H9 (cell line): ENCODE measurements at regions not wholly inside any gene's neighbourhood (a gene's known extent, or its start where the extent isn't known, plus 50 kb on each side); places are given as distances from the start of the nearest gene placed in this dataset.

ENCODE experiments used
- DNase-seq: peaks from one replicate; pipeline ENCODE4 v3.0.0-alpha.2; 2017
- H2AFZ ChIP-seq: one replicate; pipeline ENCODE4 v1.6.1; 2013; ENCODE audit warnings: mild to moderate bottlenecking, low read length, control low read depth, moderate library complexity
- H2AK5ac ChIP-seq: 2 replicates; pipeline ENCODE4 v1.6.1; 2013; ENCODE audit warnings: low read length, control low read depth, mixed read lengths; ENCODE audit not compliant: insufficient read length
- H2BK120ac ChIP-seq: one replicate; pipeline ENCODE4 v1.6.1; 2013; ENCODE audit warnings: low read depth, mild to moderate bottlenecking, low read length, control low read depth, inconsistent platforms; ENCODE audit not compliant: poor library complexity, severe bottlenecking
- H2BK12ac ChIP-seq: 2 replicates; pipeline ENCODE4 v1.6.1; 2013; ENCODE audit warnings: low read length, control low read depth, mixed read lengths, low read depth; ENCODE audit not compliant: insufficient read length
- H2BK15ac ChIP-seq: 2 replicates; pipeline ENCODE4 v1.6.1; 2013; ENCODE audit warnings: low read depth, low read length, control low read depth
- H2BK20ac ChIP-seq: one replicate; pipeline ENCODE4 v1.6.1; 2013; ENCODE audit warnings: low read depth, mild to moderate bottlenecking, low read length, control low read depth, inconsistent platforms; ENCODE audit not compliant: poor library complexity, severe bottlenecking
- H2BK5ac ChIP-seq: 2 replicates; pipeline ENCODE4 v1.6.1; 2013; ENCODE audit warnings: low read length, control low read depth, mixed read lengths; ENCODE audit not compliant: insufficient read length
- H3K14ac ChIP-seq: 2 replicates; pipeline ENCODE4 v1.6.1; 2013; ENCODE audit warnings: low read length, control low read depth; ENCODE audit not compliant: insufficient read depth
- H3K18ac ChIP-seq: 2 replicates; pipeline ENCODE4 v1.6.1; 2013; ENCODE audit warnings: low read depth, mild to moderate bottlenecking, mixed read lengths, low read length, control low read depth; ENCODE audit not compliant: insufficient read length
- H3K23ac ChIP-seq: 2 replicates; pipeline ENCODE4 v1.6.1; 2013; ENCODE audit warnings: low read length, control low read depth, mixed read lengths, low read depth; ENCODE audit not compliant: insufficient read length
- H3K23me2 ChIP-seq: 2 replicates; pipeline ENCODE4 v1.6.1; 2013; ENCODE audit warnings: low read depth, mild to moderate bottlenecking, mixed read lengths, low read length, control low read depth; ENCODE audit not compliant: insufficient read length, poor library complexity, severe bottlenecking
- H3K27ac ChIP-seq: 2 replicates; pipeline ENCODE4 v1.5.1; 2013; ENCODE audit warnings: low read length, control low read depth, mixed read lengths, low read depth; ENCODE audit not compliant: insufficient read length
- H3K27me3 ChIP-seq: 2 replicates; pipeline ENCODE4 v1.6.1; 2013; ENCODE audit warnings: low read length, control low read depth, inconsistent platforms; ENCODE audit not compliant: insufficient read depth
- H3K4ac ChIP-seq: 2 replicates; pipeline ENCODE4 v1.6.1; 2013; ENCODE audit warnings: low read depth, mild to moderate bottlenecking, control low read depth, inconsistent platforms, low read length, moderate library complexity
- H3K4me1 ChIP-seq: 2 replicates; pipeline ENCODE4 v1.6.1; 2013; ENCODE audit warnings: low read length, control low read depth, inconsistent platforms; ENCODE audit not compliant: insufficient read depth
- H3K4me2 ChIP-seq: 2 replicates; pipeline ENCODE4 v1.6.1; 2013; ENCODE audit warnings: low read length, control low read depth, mixed read lengths; ENCODE audit not compliant: insufficient read length, insufficient read depth
- H3K56ac ChIP-seq: 2 replicates; pipeline ENCODE4 v1.6.1; 2013; ENCODE audit warnings: low read depth, mild to moderate bottlenecking, mixed read lengths, low read length, control low read depth; ENCODE audit not compliant: insufficient read length
- H3K79me1 ChIP-seq: 2 replicates; pipeline ENCODE4 v1.6.1; 2013; ENCODE audit warnings: low read depth, mild to moderate bottlenecking, moderate library complexity, low read length, control low read depth, inconsistent platforms; ENCODE audit not compliant: insufficient read depth, poor library complexity, severe bottlenecking
- H3K79me2 ChIP-seq: 2 replicates; pipeline ENCODE4 v1.6.1; 2013; ENCODE audit warnings: low read length, control low read depth, inconsistent platforms; ENCODE audit not compliant: insufficient read depth
- H3K9ac ChIP-seq: 2 replicates; pipeline ENCODE4 v1.6.1; 2013; ENCODE audit warnings: low read length, control low read depth, mixed read lengths; ENCODE audit not compliant: insufficient read length; ENCODE audit errors: extremely low read depth
- H3K9me3 ChIP-seq: one replicate; pipeline ENCODE4 v1.6.1; 2013; ENCODE audit warnings: low read depth, low read length, inconsistent platforms; ENCODE audit not compliant: control insufficient read depth
- H3T11ph ChIP-seq: one replicate; pipeline ENCODE4 v1.6.1; 2013; ENCODE audit warnings: mild to moderate bottlenecking, low read length, control low read depth, inconsistent platforms
- H4K20me1 ChIP-seq: one replicate; pipeline ENCODE4 v1.6.1; 2013; ENCODE audit not compliant: control insufficient read depth, insufficient read length, insufficient read depth
- H4K5ac ChIP-seq: 2 replicates; pipeline ENCODE4 v1.6.1; 2013; ENCODE audit warnings: low read depth, mild to moderate bottlenecking, mixed read lengths, low read length, control low read depth; ENCODE audit not compliant: insufficient read length
- H4K8ac ChIP-seq: replicated peaks from 2 replicates; pipeline ENCODE4 v1.6.1; 2013; ENCODE audit warnings: low read length, control low read depth, mixed read lengths, low read depth; ENCODE audit not compliant: insufficient read length
- H4K91ac ChIP-seq: 2 replicates; pipeline ENCODE4 v1.6.1; 2013; ENCODE audit warnings: low read depth, mild to moderate bottlenecking, moderate library complexity, mixed read lengths, low read length, control low read depth; ENCODE audit not compliant: insufficient read length
- H3K27ac Mint-ChIP-seq, 3 experiments: 2 replicates in 2 of 3; 3 replicates in 1 of 3; pipeline ENCODE4 v1.8.0; 2020 to 2021; ENCODE audit warnings: mixed read lengths in 3 of 3, mild to moderate bottlenecking in 1 of 3, moderate library complexity in 1 of 3
- H3K27me3 Mint-ChIP-seq: 2 replicates; pipeline ENCODE4 v1.8.0; 2021; ENCODE audit warnings: low read depth, mild to moderate bottlenecking, moderate library complexity, mixed read lengths
- H3K36me3 Mint-ChIP-seq, 3 experiments: 2 replicates in 2 of 3; 3 replicates in 1 of 3; pipeline ENCODE4 v1.8.0; 2020 to 2021; ENCODE audit warnings: low read depth in 3 of 3, mixed read lengths in 3 of 3; ENCODE audit not compliant: insufficient read depth in 1 of 3
- H3K4me1 Mint-ChIP-seq, 2 experiments: 2 replicates each; pipeline ENCODE4 v1.8.0; 2020; ENCODE audit warnings: mixed read lengths in 2 of 2
- H3K4me3 Mint-ChIP-seq, 2 experiments: 2 replicates in 1 of 2; 3 replicates in 1 of 2; pipeline ENCODE4 v1.8.0; 2020 to 2021; ENCODE audit warnings: mild to moderate bottlenecking in 2 of 2, mixed read lengths in 2 of 2, moderate library complexity in 1 of 2
- H3K9me3 Mint-ChIP-seq, 2 experiments: 2 replicates in 1 of 2; 3 replicates in 1 of 2; pipeline ENCODE4 v1.8.0; 2020; ENCODE audit warnings: mild to moderate bottlenecking in 2 of 2, mixed read lengths in 2 of 2, moderate library complexity in 1 of 2
- CTCF ChIP-seq: fragments of 200-600 bp; sonication (generic); conservative IDR thresholded peaks from 3 replicates; pipeline ENCODE4 v1.8.0; 2021; ENCODE audit warnings: antibody characterized with exemption, mild to moderate bottlenecking
- WGBS: extraction: QIAGEN DNeasy Blood & Tissue Kit; methylation state at CpG from one replicate; pipeline ENCODE4 v1.1.7; 2013; ENCODE audit warnings: missing lambda C conversion rate, low lambda C conversion rate, mixed read lengths; ENCODE audit not compliant: insufficient read length; ENCODE audit errors: extremely low coverage; 5-methylcytosine and 5-hydroxymethylcytosine counted together

GRCh38 chr4:3823496-3824341 lies 57.5 kb downstream of the ADRA2C start:
- H2BK5ac ChIP-seq: no peak overlapping the region
- no peak for TF ChIP-seq CTCF
- H2AK5ac ChIP-seq: no peak overlapping the region
- no peak overlapping the region for H3K18ac ChIP-seq
- no peak overlapping the region for H4K8ac ChIP-seq
- no peak overlapping the region for H3K4ac ChIP-seq
- H3K79me1 ChIP-seq: no peaks in the 10 kb centered on the region
- no peaks in the 10 kb centered on the region for H3K23me2 ChIP-seq
- Mint-ChIP-seq H3K27ac (no peak overlapping the region), H3K36me3 (no peaks in the 10 kb centered on the region; a peak in 1 of 7 replicates), H3K27me3 (peaks cover 32% of the 10 kb centered on the region), H3K9me3 (peaks cover 0 to 2% of the 10 kb centered on the region in 2 experiments; a peak in 1 of 5 replicates), H3K4me1 (peaks cover 11 to 41% of the 10 kb centered on the region in 2 experiments; a peak in 3 of 4 replicates), H3K4me3 (no peak overlapping the region)
- H2BK120ac ChIP-seq: no peak overlapping the region
- H4K20me1 ChIP-seq: no peaks in the 10 kb centered on the region
- H2BK12ac ChIP-seq: no peak overlapping the region
- no peaks in the 10 kb centered on the region for H3K27me3 ChIP-seq
- DNase-seq: no peak
- H3K4me2 ChIP-seq: no peak overlapping the region
- H4K91ac ChIP-seq: no peak overlapping the region
- H3K23ac ChIP-seq: no peak overlapping the region
- no peak overlapping the region for H3K56ac ChIP-seq
- no peak overlapping the region for H2BK20ac ChIP-seq
- H3K27ac ChIP-seq: no peak overlapping the region
- H3K4me1 ChIP-seq: no peaks in the 10 kb centered on the region
- no peak overlapping the region for H2AFZ ChIP-seq
- no peak overlapping the region for H3K9ac ChIP-seq
- no peak overlapping the region for H4K5ac ChIP-seq
- no peaks in the 10 kb centered on the region for H3K79me2 ChIP-seq
- H2BK15ac ChIP-seq: no peak overlapping the region
- no peak overlapping the region for H3T11ph ChIP-seq
- no CpG with 5 or more reads among the region's 34 CpGs for WGBS
- H3K9me3 ChIP-seq: no peaks in the 10 kb centered on the region
- peak overlapping the region; percentile 17; the same call in 1 of the 2 replicates for H3K14ac ChIP-seq
